Activated CD4-positive, alpha-beta T cell treated with anti-CD3 and anti-CD28 coated beads, Interleukin-2, amount 10 ng/mL, durations not matched to agents 24 days and 14 days (primary cell): ENCODE measurements at regions not wholly inside any gene's neighbourhood (a gene's known extent, or its start where the extent isn't known, plus 50 kb on each side); places are given as distances from the start of the nearest gene placed in this dataset.
"Not testable (repeated sequence)": the region's sequence is repeated elsewhere in the genome, so short reads cannot be mapped to it uniquely, and the experiment has no call there.

Experiments used
- DNase-seq: peaks from one replicate; pipeline ENCODE4 v3.0.0; 2022
- H3K27ac Mint-ChIP-seq: one replicate; pipeline ENCODE4 v1.8.0; 2022; ENCODE audit warnings: mild to moderate bottlenecking, mixed read lengths
- H3K27me3 Mint-ChIP-seq: one replicate; pipeline ENCODE4 v1.8.0; 2022; ENCODE audit warnings: mixed read lengths
- H3K36me3 Mint-ChIP-seq: one replicate; pipeline ENCODE4 v1.8.0; 2022; ENCODE audit warnings: low read depth, mild to moderate bottlenecking, mixed read lengths
- H3K4me1 Mint-ChIP-seq: one replicate; pipeline ENCODE4 v1.8.0; 2021; ENCODE audit warnings: mixed read lengths
- H3K4me3 Mint-ChIP-seq: one replicate; pipeline ENCODE4 v1.8.0; 2022; ENCODE audit warnings: mild to moderate bottlenecking, moderate library complexity, mixed read lengths
- H3K9me3 Mint-ChIP-seq: one replicate; pipeline ENCODE4 v1.8.0; 2021; ENCODE audit warnings: mixed read lengths
- intact Hi-C: fragments of 100-400 bp; cut with micrococcal nuclease; formaldehyde crosslinking; loops from one replicate; pipeline ENCODE4 v1.15.1; 2023

GRCh38 chr15:79740561-79740960, 156.3 kb downstream of the MTHFS start:
- no peak overlapping the region for H3K4me3 Mint-ChIP-seq
- H3K9me3 Mint-ChIP-seq, result no peaks in the 10 kb centered on the region
- H3K4me1 Mint-ChIP-seq, result no peaks in the 10 kb centered on the region
- H3K27ac Mint-ChIP-seq, result no peak overlapping the region
- intact Hi-C loops, result no loop called here
- DNase-seq, result no peak
- H3K27me3 Mint-ChIP-seq, result peaks cover 4% of the 10 kb centered on the region
- H3K36me3 Mint-ChIP-seq, result no peaks in the 10 kb centered on the region

- H3K4me3 Mint-ChIP-seq, result no peak overlapping the region
- DNase-seq, result no peak
- H3K27me3 Mint-ChIP-seq, result no peaks in the 10 kb centered on the region
- H3K9me3 Mint-ChIP-seq, result no peaks in the 10 kb centered on the region
- intact Hi-C loops, result no loop called here
- H3K36me3 Mint-ChIP-seq, result no peaks in the 10 kb centered on the region
- H3K27ac Mint-ChIP-seq, result no peak overlapping the region
- no peaks in the 10 kb centered on the region for H3K4me1 Mint-ChIP-seq
These were observed 153.8 kb downstream of the MTHFS start for GRCh38 chr15:79743032-79743431.

GRCh38 chr15:79744485-79744884, 152.3 kb downstream of the MTHFS start:
- DNase-seq, H3K9me3 Mint-ChIP-seq, H3K36me3 Mint-ChIP-seq, H3K4me1 Mint-ChIP-seq, H3K27me3 Mint-ChIP-seq, intact Hi-C loops, H3K4me3 Mint-ChIP-seq, H3K27ac Mint-ChIP-seq: not testable (repeated sequence)

DNA sequence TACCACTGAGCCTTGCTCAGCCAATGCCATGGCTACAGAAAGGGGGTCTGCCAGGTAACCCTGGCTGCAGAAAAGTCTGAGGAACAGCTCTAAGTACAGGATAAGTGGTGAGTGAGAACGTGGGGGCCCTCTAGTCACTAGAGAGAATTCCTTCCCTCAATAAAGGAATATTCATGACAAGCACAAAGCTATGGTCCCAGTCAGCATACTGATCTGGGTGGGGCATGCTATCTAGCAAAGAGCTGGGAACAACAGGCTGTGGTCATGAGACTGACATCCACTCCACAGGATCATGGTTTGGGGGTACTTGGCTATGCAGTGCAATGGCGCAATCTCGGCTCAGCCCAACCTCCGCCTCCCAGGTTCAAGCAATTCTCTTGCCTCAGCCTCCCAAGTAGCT, 140.4 kb downstream of the MTHFS start:
- intact Hi-C loops, result no loop called here
- no peaks in the 10 kb centered on the region for H3K36me3 Mint-ChIP-seq
- H3K9me3 Mint-ChIP-seq, result no peaks in the 10 kb centered on the region
- H3K27me3 Mint-ChIP-seq, result no peaks in the 10 kb centered on the region
- no peak overlapping the region for H3K27ac Mint-ChIP-seq
- H3K4me1 Mint-ChIP-seq, result no peaks in the 10 kb centered on the region
- DNase-seq, result no peak
- H3K4me3 Mint-ChIP-seq, result no peak overlapping the region

DNA sequence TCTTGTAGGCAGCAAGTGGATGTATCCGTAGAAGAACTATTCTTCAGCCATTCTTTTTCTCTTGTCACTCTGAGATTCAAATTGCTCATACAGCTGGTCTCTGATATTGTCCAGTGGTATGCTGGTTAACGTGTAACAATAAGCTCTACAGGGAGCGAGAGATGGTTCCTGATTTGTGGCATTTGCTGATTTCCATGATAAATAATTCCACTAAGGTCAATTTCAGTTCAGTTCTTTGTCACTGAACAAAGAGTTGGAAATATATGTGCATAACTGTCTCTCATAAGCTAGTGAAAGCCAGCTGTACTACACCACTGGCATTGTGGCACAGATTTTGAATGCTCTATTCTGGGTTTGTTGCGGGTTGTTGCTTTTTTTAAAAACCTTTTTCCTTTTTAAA, 131.7 kb downstream of the MTHFS start:
- no peak overlapping the region for H3K4me3 Mint-ChIP-seq
- H3K27ac Mint-ChIP-seq, result no peak overlapping the region
- H3K4me1 Mint-ChIP-seq, result no peaks in the 10 kb centered on the region
- no peaks in the 10 kb centered on the region for H3K36me3 Mint-ChIP-seq
- H3K9me3 Mint-ChIP-seq, result peaks cover 3% of the 10 kb centered on the region
- H3K27me3 Mint-ChIP-seq, result peaks cover 19% of the 10 kb centered on the region
- no peak for DNase-seq
- intact Hi-C loops, result loop anchor here (5.0 kb wide), 1 partner anchor 227 kb away; no protein-coding TSS in a partner anchor

DNA sequence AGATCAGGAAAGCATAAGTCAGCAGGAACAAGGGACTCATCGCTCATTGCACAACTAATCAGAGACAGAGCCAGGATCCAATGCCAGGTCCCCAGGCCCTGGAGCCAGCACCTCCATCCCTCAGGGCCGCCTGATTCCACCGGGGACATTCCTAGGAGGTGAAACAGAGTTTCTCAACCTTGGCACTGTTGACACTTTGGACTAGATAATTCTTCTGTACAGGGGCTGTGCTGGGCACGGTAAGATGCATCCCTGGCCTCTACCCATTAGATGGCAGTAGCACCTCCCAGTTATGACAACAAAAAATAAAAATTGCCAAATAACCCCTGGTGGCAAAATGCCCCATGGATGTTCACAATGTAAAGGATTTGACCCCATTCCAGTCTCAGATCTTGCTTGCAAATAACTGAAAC, 127.7 kb downstream of the MTHFS start:
- H3K27ac Mint-ChIP-seq, result no peak overlapping the region
- no peaks in the 10 kb centered on the region for H3K4me1 Mint-ChIP-seq
- no peaks in the 10 kb centered on the region for H3K36me3 Mint-ChIP-seq
- no peaks in the 10 kb centered on the region for H3K9me3 Mint-ChIP-seq
- peaks cover 24% of the 10 kb centered on the region for H3K27me3 Mint-ChIP-seq
- no peak overlapping the region for H3K4me3 Mint-ChIP-seq
- intact Hi-C loops, result loop anchor here (5.0 kb wide), 1 partner anchor 223 kb away; no protein-coding TSS in a partner anchor
- DNase-seq, result no peak

- intact Hi-C loops, result loop anchor here (5.0 kb wide), 1 partner anchor 222 kb away; no protein-coding TSS in a partner anchor
- peaks cover 16% of the 10 kb centered on the region for H3K27me3 Mint-ChIP-seq
- DNase-seq, result no peak
- H3K9me3 Mint-ChIP-seq, result no peaks in the 10 kb centered on the region
- H3K4me3 Mint-ChIP-seq, result no peak overlapping the region
- H3K36me3 Mint-ChIP-seq, result no peaks in the 10 kb centered on the region
- no peak overlapping the region for H3K27ac Mint-ChIP-seq
- H3K4me1 Mint-ChIP-seq, result no peaks in the 10 kb centered on the region
These were observed 126.7 kb downstream of the MTHFS start for GRCh38 chr15:79769933-79770759.

DNA sequence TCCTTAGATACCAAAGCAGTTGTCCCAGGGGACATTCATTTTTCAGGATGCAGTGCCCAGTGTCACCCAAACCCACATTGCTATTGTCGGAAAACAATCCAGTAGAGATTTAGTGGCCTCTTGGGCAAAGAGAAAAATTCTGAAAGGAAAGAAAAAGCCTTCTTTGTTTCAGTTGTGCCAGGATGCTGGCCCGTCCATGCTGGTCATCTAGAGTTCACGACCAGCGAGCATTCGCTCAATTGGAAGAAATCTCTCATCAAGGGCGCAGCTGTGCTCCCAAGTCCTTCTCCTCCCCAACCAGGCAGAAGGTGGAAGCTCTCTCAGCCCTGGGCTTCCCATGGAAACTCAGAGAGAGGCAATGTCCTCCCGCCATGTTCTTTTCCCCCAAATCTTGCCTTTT, 123.7 kb downstream of the MTHFS start:
- no peaks in the 10 kb centered on the region for H3K36me3 Mint-ChIP-seq
- H3K27ac Mint-ChIP-seq, result no peak overlapping the region
- intact Hi-C loops, result no loop called here
- H3K27me3 Mint-ChIP-seq, result peaks cover 11% of the 10 kb centered on the region
- no peak for DNase-seq
- no peaks in the 10 kb centered on the region for H3K4me1 Mint-ChIP-seq
- H3K4me3 Mint-ChIP-seq, result no peak overlapping the region
- H3K9me3 Mint-ChIP-seq, result no peaks in the 10 kb centered on the region

DNA sequence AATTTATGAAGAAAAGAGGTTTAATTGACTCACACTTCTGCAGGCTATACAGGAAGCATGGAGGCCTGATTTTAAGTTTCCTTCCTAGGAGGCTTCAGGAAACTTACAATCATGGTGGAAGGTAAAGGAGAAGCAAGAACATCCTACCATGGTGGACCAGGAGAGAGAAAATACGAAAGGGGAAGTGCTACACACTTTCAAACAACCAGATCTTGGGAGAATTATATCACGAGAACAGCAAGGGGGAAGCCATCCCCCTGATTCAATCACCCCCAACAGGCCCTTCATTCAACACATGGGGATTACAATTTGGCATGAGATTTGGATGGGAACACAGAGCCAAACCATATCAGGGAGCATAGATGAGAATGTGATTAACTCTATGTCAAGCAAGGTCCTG, 121.0 kb downstream of the MTHFS start:
- Mint-ChIP-seq H3K27ac (no peak overlapping the region), H3K9me3 (no peaks in the 10 kb centered on the region), H3K4me1 (no peaks in the 10 kb centered on the region), H3K27me3 (peaks cover 10% of the 10 kb centered on the region), H3K36me3 (no peaks in the 10 kb centered on the region), H3K4me3 (no peak overlapping the region)
- no peak for DNase-seq
- intact Hi-C loops, result no loop called here

DNA sequence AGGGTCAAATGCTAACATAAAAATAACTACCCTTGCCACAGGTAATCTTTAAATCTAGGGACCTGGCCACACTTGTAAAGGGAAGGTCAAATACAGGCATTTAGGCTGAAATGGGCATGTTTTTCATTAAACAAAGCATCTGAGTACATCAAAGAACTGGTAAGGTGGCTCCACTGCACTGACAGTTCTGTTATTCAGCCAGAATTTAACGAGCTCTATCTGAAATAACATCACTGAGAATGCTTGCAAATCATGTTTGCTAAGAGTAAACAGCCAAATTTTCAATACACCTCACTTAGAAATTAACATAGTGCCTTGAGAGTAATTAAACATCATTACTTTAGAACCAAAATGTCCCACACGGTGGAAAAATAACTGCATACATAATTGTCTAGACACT, 118.9 kb downstream of the MTHFS start:
- Mint-ChIP-seq H3K36me3 (no peaks in the 10 kb centered on the region), H3K4me1 (no peaks in the 10 kb centered on the region), H3K9me3 (peaks cover 16% of the 10 kb centered on the region), H3K27me3 (peaks cover 12% of the 10 kb centered on the region), H3K27ac (no peak overlapping the region), H3K4me3 (no peak overlapping the region)
- DNase-seq, result no peak
- intact Hi-C loops, result no loop called here

- DNase-seq, result no peak
- Mint-ChIP-seq H3K9me3 (peaks cover 16% of the 10 kb centered on the region), H3K27ac (no peak overlapping the region), H3K27me3 (peaks cover 12% of the 10 kb centered on the region), H3K36me3 (no peaks in the 10 kb centered on the region), H3K4me3 (no peak overlapping the region), H3K4me1 (no peaks in the 10 kb centered on the region)
- intact Hi-C loops, result no loop called here
These were observed 118.3 kb downstream of the MTHFS start for GRCh38 chr15:79778378-79778990.

DNA sequence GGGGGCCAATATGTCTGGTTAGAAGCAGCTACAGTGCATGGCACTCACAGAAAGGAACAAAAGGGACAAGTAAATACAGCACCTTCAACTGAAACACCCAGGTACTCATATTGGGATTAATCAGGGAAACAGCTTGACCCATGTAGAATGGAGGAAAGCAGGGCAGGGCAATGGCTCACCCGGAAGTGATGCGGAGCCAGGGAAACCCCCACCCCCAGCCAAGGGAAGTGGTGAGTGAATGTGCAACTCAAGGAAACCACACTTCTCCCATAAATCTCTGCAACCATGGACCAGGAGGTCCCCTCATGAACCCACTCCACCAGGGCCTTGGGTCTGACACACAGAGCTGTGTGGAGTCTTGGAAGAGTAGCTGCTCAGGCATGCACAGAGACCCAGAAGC, 117.1 kb downstream of the MTHFS start:
- no peak overlapping the region for H3K4me3 Mint-ChIP-seq
- H3K4me1 Mint-ChIP-seq, result no peaks in the 10 kb centered on the region
- no peak overlapping the region for H3K27ac Mint-ChIP-seq
- peaks cover 19% of the 10 kb centered on the region for H3K27me3 Mint-ChIP-seq
- H3K9me3 Mint-ChIP-seq, result peaks cover 20% of the 10 kb centered on the region
- intact Hi-C loops, result no loop called here
- peak; percentile 73 for DNase-seq
- H3K36me3 Mint-ChIP-seq, result no peaks in the 10 kb centered on the region

GRCh38 chr15:79782307-79782706, 114.5 kb downstream of the MTHFS start:
- DNase-seq, H3K4me1 Mint-ChIP-seq, H3K36me3 Mint-ChIP-seq, H3K27ac Mint-ChIP-seq, intact Hi-C loops, H3K4me3 Mint-ChIP-seq: not testable (repeated sequence)
- Mint-ChIP-seq H3K27me3 (peaks cover 31% of the 10 kb centered on the region), H3K9me3 (peaks cover 30% of the 10 kb centered on the region)
